Keratinocyte (primary cell): ENCODE measurements at regions not wholly inside any gene's neighbourhood (a gene's known extent, or its start where the extent isn't known, plus 50 kb on each side); places are given as distances from the start of the nearest gene placed in this dataset.

ENCODE experiments used
- EZH2 ChIP-seq: IDR thresholded peaks from one replicate; pipeline ENCODE4 v1.6.1; 2012; ENCODE audit warnings: inconsistent platforms, mild to moderate bottlenecking, low read length, moderate library complexity
- TF ChIP-seq, protein P1 (sequence below), 3 experiments: IDR thresholded peaks in 1 of 3; conservative IDR thresholded peaks in 1 of 3; optimal IDR thresholded peaks in 1 of 3; 2 replicates in 2 of 3; 3 replicates in 1 of 3; pipeline versions ENCODE3 to v1.5.1; 2011; ENCODE audit warnings: low read length in 3 of 3, mild to moderate bottlenecking in 3 of 3, moderate library complexity in 2 of 3, control low read depth in 1 of 3, inconsistent platforms in 1 of 3; ENCODE audit not compliant: insufficient read depth in 2 of 3; ENCODE audit errors: extremely low read depth in 1 of 3

DNA sequence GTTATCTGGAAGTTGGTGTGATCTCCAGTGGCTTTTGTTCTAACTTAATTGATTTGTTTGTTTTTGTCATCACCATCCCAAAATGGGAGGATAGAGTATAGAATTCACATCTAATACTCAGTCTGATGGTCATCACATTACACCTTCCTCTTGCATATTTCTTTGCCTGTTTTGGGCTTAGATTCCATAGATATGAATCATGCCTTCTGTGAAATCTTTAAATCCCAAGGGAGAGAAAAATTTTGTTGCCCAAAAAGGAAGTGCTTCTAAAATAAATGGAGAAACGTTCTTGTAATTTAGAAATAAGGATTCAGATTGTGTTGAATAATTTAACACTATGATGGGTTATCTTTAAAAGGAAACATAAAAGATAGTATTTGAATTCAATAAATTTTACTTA is 446.0 kb upstream of the LRRC7 start:
- TF ChIP-seq, protein P1, sequence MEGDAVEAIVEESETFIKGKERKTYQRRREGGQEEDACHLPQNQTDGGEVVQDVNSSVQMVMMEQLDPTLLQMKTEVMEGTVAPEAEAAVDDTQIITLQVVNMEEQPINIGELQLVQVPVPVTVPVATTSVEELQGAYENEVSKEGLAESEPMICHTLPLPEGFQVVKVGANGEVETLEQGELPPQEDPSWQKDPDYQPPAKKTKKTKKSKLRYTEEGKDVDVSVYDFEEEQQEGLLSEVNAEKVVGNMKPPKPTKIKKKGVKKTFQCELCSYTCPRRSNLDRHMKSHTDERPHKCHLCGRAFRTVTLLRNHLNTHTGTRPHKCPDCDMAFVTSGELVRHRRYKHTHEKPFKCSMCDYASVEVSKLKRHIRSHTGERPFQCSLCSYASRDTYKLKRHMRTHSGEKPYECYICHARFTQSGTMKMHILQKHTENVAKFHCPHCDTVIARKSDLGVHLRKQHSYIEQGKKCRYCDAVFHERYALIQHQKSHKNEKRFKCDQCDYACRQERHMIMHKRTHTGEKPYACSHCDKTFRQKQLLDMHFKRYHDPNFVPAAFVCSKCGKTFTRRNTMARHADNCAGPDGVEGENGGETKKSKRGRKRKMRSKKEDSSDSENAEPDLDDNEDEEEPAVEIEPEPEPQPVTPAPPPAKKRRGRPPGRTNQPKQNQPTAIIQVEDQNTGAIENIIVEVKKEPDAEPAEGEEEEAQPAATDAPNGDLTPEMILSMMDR (optimal IDR thresholded peaks at IDR 0.05 in 1 of 3, IDR thresholded peaks at IDR 0.05 in 1 of 3, conservative IDR thresholded peaks at IDR 0.05 in 1 of 3; ENCODE audit: extremely low read depth in 1 of 3, insufficient read depth in 2 of 3, low read length in 3 of 3): no peak
- no peak for TF ChIP-seq EZH2
